GM12878 (cell line): ENCODE measurements at regions not wholly inside any gene's neighbourhood (a gene's known extent, or its start where the extent isn't known, plus 50 kb on each side); places are given as distances from the start of the nearest gene placed in this dataset.

Source experiments
- ATAC-seq: fragments of 200-7000 bp; cut with Tn5 transposase; 3 replicates; pipeline ENCODE4 v1.9.1; 2020; ENCODE audit warnings: mild to moderate bottlenecking, moderate library complexity
- BruUV-seq: library from RNA; stranded (reverse); fragments of 400-500 nt; replicated peaks from 2 replicates; lab custom pipeline; 2021; lab: Mats Ljungman, UMichigan
- CTCF ChIA-PET: fragments of 300-600 bp; sonication (Branson Sonifier 250); formaldehyde crosslinking; extraction: SDS; loops from one replicate; lab custom pipeline; 2021; ENCODE audit warnings: inconsistent platforms; lab: Yijun Ruan, JAX
- POLR2A ChIA-PET: fragments of 350-600 bp; formaldehyde crosslinking; extraction: SDS; loops from one replicate; lab custom pipeline; 2021; ENCODE audit warnings: inconsistent platforms; lab: Charles Lee
- RAD21 ChIA-PET: fragments of 300-600 bp; sonication (Branson Sonifier 250); formaldehyde crosslinking; loops from one replicate; lab custom pipeline; 2023; ENCODE audit warnings: antibody characterized with exemption; ENCODE audit not compliant: unreplicated experiment; lab: Charles Lee
- SMC1A ChIA-PET: fragments of 300-600 bp; sonication (Branson Sonifier 250); formaldehyde crosslinking; loops from one replicate; lab custom pipeline; 2023; ENCODE audit not compliant: unreplicated experiment, uncharacterized antibody; lab: Charles Lee
- DNase-seq: peaks from one replicate; pipeline ENCODE4 v3.0.0-alpha.2; 2011; ENCODE audit warnings: low read depth, low spot score
- FAIRE-seq: peaks from 3 replicates; lab custom pipeline; 2011; peaks lifted over from hg19 to GRCh38; lab: Jason Lieb, UNC
- H2AFZ ChIP-seq: 2 replicates; pipeline ENCODE4 v1.6.0; 2011; ENCODE audit warnings: low read depth, low read length, control low read depth; ENCODE audit not compliant: control insufficient read depth
- H3K27ac ChIP-seq: 2 replicates; pipeline ENCODE4 v1.5.1; 2011; ENCODE audit warnings: control low read depth; ENCODE audit not compliant: control insufficient read depth, insufficient read depth
- H3K27me3 ChIP-seq, 2 experiments: replicated peaks in 1 of 2; 2 replicates each; pipeline versions ENCODE4 v1.6.0 to v1.6.1; 2011; ENCODE audit warnings: low read length in 1 of 2; ENCODE audit not compliant: control insufficient read depth in 2 of 2, insufficient read depth in 2 of 2
- H3K36me3 ChIP-seq, 2 experiments: 2 replicates each; pipeline ENCODE4 v1.5.1; 2011; ENCODE audit warnings: low read length in 1 of 2; ENCODE audit not compliant: control insufficient read depth in 2 of 2, insufficient read depth in 2 of 2
- H3K4me1 ChIP-seq: 2 replicates; pipeline ENCODE4 v1.6.1; 2011; ENCODE audit warnings: mild to moderate bottlenecking, low read length, moderate library complexity, mixed read lengths; ENCODE audit not compliant: control insufficient read depth, insufficient read depth
- H3K4me2 ChIP-seq: 2 replicates; pipeline ENCODE4 v1.6.0; 2011; ENCODE audit warnings: control low read depth; ENCODE audit not compliant: control insufficient read depth, insufficient read depth
- H3K4me3 ChIP-seq: fragments of 200-600 bp; sonication (generic); 2 replicates; pipeline ENCODE4 v1.5.1; 2016
- H3K79me2 ChIP-seq: 2 replicates; pipeline ENCODE4 v1.6.0; 2011; ENCODE audit warnings: low read length; ENCODE audit not compliant: control insufficient read depth, insufficient read depth
- H3K9ac ChIP-seq: 2 replicates; pipeline ENCODE4 v1.8.0; 2011; ENCODE audit warnings: low read length, control low read depth, mixed read lengths; ENCODE audit not compliant: control insufficient read depth, insufficient read depth
- H3K9me3 ChIP-seq: replicated peaks from 3 replicates; pipeline ENCODE4 v1.5.1; 2011; ENCODE audit warnings: mild to moderate bottlenecking, low read length; ENCODE audit not compliant: control insufficient read depth, insufficient read depth
- H4K20me1 ChIP-seq: 2 replicates; pipeline ENCODE4 v1.6.0; 2011; ENCODE audit not compliant: control insufficient read depth, insufficient read depth
- ETV6 ChIP-seq, 2 experiments: fragments of 450-650 bp in 1 of 2; IDR thresholded peaks in 1 of 2; conservative IDR thresholded peaks in 1 of 2; 2 replicates each; pipeline ENCODE4 v1.6.1; 2014; ENCODE audit warnings: antibody characterized with exemption in 1 of 2, borderline replicate concordance in 1 of 2, low read depth in 1 of 2, mild to moderate bottlenecking in 1 of 2, moderate library complexity in 1 of 2
- FOS ChIP-seq: IDR thresholded peaks from 3 replicates; pipeline ENCODE4 v1.6.1; 2011; ENCODE audit warnings: borderline replicate concordance; ENCODE audit not compliant: insufficient read length; ENCODE audit errors: extremely low read depth
- MEF2B ChIP-seq: fragments of 450-650 bp; IDR thresholded peaks from 2 replicates; pipeline ENCODE4 v1.6.1; 2018; ENCODE audit warnings: mild to moderate bottlenecking, moderate library complexity; ENCODE audit not compliant: partially characterized antibody, poor library complexity, severe bottlenecking
- ZBTB4 ChIP-seq: fragments of 450-650 bp; formaldehyde crosslinking; IDR thresholded peaks from 2 replicates; pipeline ENCODE4 v1.4.0; 2022; ENCODE audit warnings: mild to moderate bottlenecking, moderate library complexity
- whole genome bisulfite sequencing: methylation state at CpG from one replicate; pipeline ENCODE4 v1.1.6; 2016; ENCODE audit warnings: low lambda C conversion rate; ENCODE audit not compliant: insufficient replicate concordance, insufficient coverage; ENCODE audit errors: missing lambda C conversion rate; 5-methylcytosine and 5-hydroxymethylcytosine counted together
- in situ Hi-C: fragments of 300-500 bp; cut with MboI; formaldehyde crosslinking; loops from 9 replicates; pipeline ENCODE4 v1.14.3; 2018; ENCODE audit warnings: mixed read lengths
- intact Hi-C: fragments of 100-400 bp; cut with micrococcal nuclease; formaldehyde crosslinking; loops from one replicate; pipeline ENCODE4 v1.14.2; 2022; ENCODE audit not compliant: unreplicated experiment

GRCh38 chr20:24203526-24204183, 215.1 kb upstream of the GGTLC1 start (continued):
- no peak for TF ChIP-seq ZBTB4 (CRISPR knock-in tag)

- 30% methylated on average over 6 of the region's 6 CpGs for WGBS
- in situ Hi-C loops (no loop called here), intact Hi-C loops (no loop called here)
- DNase-seq (no peak), ATAC-seq (no peak), FAIRE-seq (no peak)
- no peak overlapping the region for H3K4me3 ChIP-seq
- no peak overlapping the region for H2AFZ ChIP-seq
- no peak overlapping the region for H3K9ac ChIP-seq
- ChIA-PET RAD21 (no interaction called here), SMC1A (no interaction called here), CTCF (no interaction called here), POLR2A (no interaction called here)
- no peak overlapping the region for H3K4me2 ChIP-seq
- H3K36me3 ChIP-seq, result no peaks in the 10 kb centered on the region
- TF ChIP-seq ETV6 (conservative IDR thresholded peaks at IDR 0.05 in 1 of 2, IDR thresholded peaks at IDR 0.05 in 1 of 2; ENCODE audit: borderline replicate concordance in 1 of 2, low read depth in 1 of 2) (no peak), MEF2B (no peak), FOS (no peak)
- H3K9me3 ChIP-seq, result no peaks in the 10 kb centered on the region
- no peaks in the 10 kb centered on the region for H3K27me3 ChIP-seq
- no TSS peak for BruUV-seq
- no peaks in the 10 kb centered on the region for H3K79me2 ChIP-seq
- no peaks in the 10 kb centered on the region for H3K4me1 ChIP-seq
- H3K27ac ChIP-seq, result no peak overlapping the region
- H4K20me1 ChIP-seq, result no peaks in the 10 kb centered on the region
These were observed 210.9 kb upstream of the GGTLC1 start for GRCh38 chr20:24199501-24199900.
